WTC11 (cell line): ENCODE measurements at regions not wholly inside any gene's neighbourhood (a gene's known extent, or its start where the extent isn't known, plus 50 kb on each side); places are given as distances from the start of the nearest gene placed in this dataset.

Experiments used
- ATAC-seq: fragments of 200-7000 bp; cut with Tn5 transposase; 2 replicates; pipeline ENCODE4 v1.10.0; 2021; ENCODE audit warnings: mild to moderate bottlenecking, moderate library complexity
- CTCF ChIA-PET: fragments of 300-600 bp; sonication (Branson Sonifier 250); formaldehyde crosslinking; loops from one replicate; lab custom pipeline; 2021; ENCODE audit warnings: antibody characterized with exemption; lab: Charles Lee
- POLR2A ChIA-PET: fragments of 350-600 bp; sonication (Branson Sonifier 250); formaldehyde crosslinking; loops from one replicate; lab custom pipeline; 2021; ENCODE audit warnings: antibody characterized with exemption; lab: Charles Lee
- DNase-seq: peaks from one replicate; pipeline ENCODE4 v3.0.0; 2021; ENCODE audit warnings: low spot score
- H3K27ac Mint-ChIP-seq: 2 replicates; pipeline ENCODE4 v1.8.0; 2021; ENCODE audit warnings: mixed read lengths
- H3K27me3 Mint-ChIP-seq: 2 replicates; pipeline ENCODE4 v1.8.0; 2021; ENCODE audit warnings: low read depth, mild to moderate bottlenecking, moderate library complexity, mixed read lengths
- H3K36me3 Mint-ChIP-seq: 2 replicates; pipeline ENCODE4 v1.8.0; 2021; ENCODE audit warnings: mixed read lengths
- H3K4me1 Mint-ChIP-seq: 2 replicates; pipeline ENCODE4 v1.8.0; 2022; ENCODE audit warnings: mixed read lengths
- H3K4me3 Mint-ChIP-seq: 2 replicates; pipeline ENCODE4 v1.8.0; 2021; ENCODE audit warnings: mild to moderate bottlenecking, moderate library complexity, mixed read lengths
- H3K9me3 Mint-ChIP-seq: 2 replicates; pipeline ENCODE4 v1.8.0; 2021; ENCODE audit warnings: mixed read lengths
- CREB1 ChIP-seq: sonication (generic); formaldehyde crosslinking; IDR thresholded peaks from 2 replicates; pipeline ENCODE4 v1.8.0; 2023; ENCODE audit warnings: mild to moderate bottlenecking, missing genetic modification reagents
- ELF4 ChIP-seq: sonication (generic); formaldehyde crosslinking; IDR thresholded peaks from 2 replicates; pipeline ENCODE4 v1.8.1; 2022; ENCODE audit warnings: low read depth, mild to moderate bottlenecking, moderate library complexity, missing genetic modification reagents
- FOXJ3 ChIP-seq: sonication (generic); formaldehyde crosslinking; IDR thresholded peaks from 2 replicates; pipeline ENCODE4 v1.9.0; 2021; ENCODE audit warnings: missing genetic modification reagents, mild to moderate bottlenecking, borderline replicate concordance
- GABPB1 ChIP-seq: sonication (generic); formaldehyde crosslinking; IDR thresholded peaks from 2 replicates; pipeline ENCODE4 v1.8.1; 2023; ENCODE audit warnings: mild to moderate bottlenecking, missing genetic modification reagents
- GRHL2 ChIP-seq: fragments of 250-450 bp; sonication (Bioruptor Pico); IDR thresholded peaks from 2 replicates; pipeline ENCODE4 v1.8.0; 2022; ENCODE audit warnings: mild to moderate bottlenecking, moderate library complexity; ENCODE audit not compliant: insufficient replicate concordance, severe bottlenecking
- KAT7 ChIP-seq: sonication (generic); formaldehyde crosslinking; IDR thresholded peaks from 2 replicates; pipeline ENCODE4 v1.8.1; 2023; ENCODE audit warnings: missing genetic modification reagents, mild to moderate bottlenecking, borderline replicate concordance
- MYBL2 ChIP-seq: sonication (generic); formaldehyde crosslinking; IDR thresholded peaks from 2 replicates; pipeline ENCODE4 v1.8.1; 2023; ENCODE audit warnings: mild to moderate bottlenecking, moderate library complexity, missing genetic modification reagents
- NFATC4 ChIP-seq: fragments of 250-450 bp; sonication (Bioruptor Pico); IDR thresholded peaks from 2 replicates; pipeline ENCODE4 v1.9.0; 2021; ENCODE audit warnings: mild to moderate bottlenecking
- PRRX2 ChIP-seq: fragments of 250-450 bp; sonication (Bioruptor Pico); IDR thresholded peaks from 2 replicates; pipeline ENCODE4 v1.8.0; 2021; ENCODE audit warnings: mild to moderate bottlenecking
- TEAD4 ChIP-seq: sonication (generic); formaldehyde crosslinking; IDR thresholded peaks from 2 replicates; pipeline ENCODE4 v1.8.0; 2022; ENCODE audit warnings: mild to moderate bottlenecking, missing genetic modification reagents
- ZNF121 ChIP-seq: sonication (generic); formaldehyde crosslinking; IDR thresholded peaks from 2 replicates; pipeline ENCODE4 v1.8.0; 2023; ENCODE audit warnings: missing genetic modification reagents
- ZNF671 ChIP-seq: fragments of 250-450 bp; sonication (Bioruptor Pico); IDR thresholded peaks from 2 replicates; pipeline ENCODE4 v1.8.0; 2021; ENCODE audit warnings: mild to moderate bottlenecking
- TF ChIP-seq, protein P1 (sequence below): sonication (generic); formaldehyde crosslinking; IDR thresholded peaks from 2 replicates; pipeline ENCODE4 v1.8.1; 2022; ENCODE audit warnings: low read depth, missing genetic modification reagents, borderline replicate concordance
- TF ChIP-seq, protein P2 (sequence below): sonication (generic); formaldehyde crosslinking; IDR thresholded peaks from 2 replicates; pipeline ENCODE4 v1.8.0; 2023; ENCODE audit warnings: missing genetic modification reagents
- TF ChIP-seq, protein P3 (sequence below): sonication (generic); formaldehyde crosslinking; IDR thresholded peaks from 2 replicates; pipeline ENCODE4 v1.8.1; 2022; ENCODE audit warnings: low read depth, mild to moderate bottlenecking, moderate library complexity, missing genetic modification reagents, borderline replicate concordance
- TF ChIP-seq, protein P4 (sequence below): sonication (generic); formaldehyde crosslinking; IDR thresholded peaks from 2 replicates; pipeline ENCODE4 v1.8.1; 2023; ENCODE audit warnings: mild to moderate bottlenecking, missing genetic modification reagents, moderate library complexity
- TF ChIP-seq, protein P5 (sequence below): fragments of 250-450 bp; sonication (Bioruptor Pico); IDR thresholded peaks from 2 replicates; pipeline ENCODE4 v2.1.2; 2022; ENCODE audit warnings: mild to moderate bottlenecking, moderate library complexity
- TF ChIP-seq, protein P6 (sequence below): fragments of 250-450 bp; sonication (Bioruptor Pico); IDR thresholded peaks from 2 replicates; pipeline ENCODE4 v1.8.0; 2021; ENCODE audit warnings: mild to moderate bottlenecking
- TF ChIP-seq, protein P7 (sequence below): sonication (generic); formaldehyde crosslinking; IDR thresholded peaks from 2 replicates; pipeline ENCODE4 v1.8.0; 2022; ENCODE audit warnings: missing genetic modification reagents
- TF ChIP-seq, protein P8 (sequence below): sonication (generic); formaldehyde crosslinking; IDR thresholded peaks from 2 replicates; pipeline ENCODE4 v1.8.0; 2022; ENCODE audit warnings: mild to moderate bottlenecking, missing genetic modification reagents
- TF ChIP-seq, protein P9 (sequence below): sonication (generic); formaldehyde crosslinking; IDR thresholded peaks from 2 replicates; pipeline ENCODE4 v1.8.1; 2022; ENCODE audit warnings: mild to moderate bottlenecking, missing genetic modification reagents, moderate library complexity, borderline replicate concordance

DNA sequence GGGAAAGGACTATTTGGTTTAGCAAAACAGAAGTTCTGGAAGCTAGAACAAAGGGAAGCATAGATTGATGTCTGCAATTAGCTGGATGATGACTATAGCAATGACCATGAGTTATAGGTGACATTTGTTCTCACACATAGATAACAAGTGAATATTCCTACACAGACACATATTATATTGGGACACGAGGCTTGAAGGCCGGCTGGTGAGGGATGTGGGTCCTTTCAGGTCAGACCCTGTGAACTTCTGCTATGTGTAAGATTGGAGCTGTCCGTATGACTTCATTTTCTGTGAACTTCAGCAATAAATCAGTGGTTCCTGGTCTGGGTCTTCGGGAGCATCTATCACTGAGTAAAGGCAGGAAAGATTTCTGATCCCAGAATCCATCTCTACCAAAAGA is 253.6 kb upstream of the CFAP20DC start:
- Mint-ChIP-seq H3K27ac (no peak overlapping the region), H3K4me3 (no peak overlapping the region), H3K4me1 (no peaks in the 10 kb centered on the region), H3K27me3 (no peaks in the 10 kb centered on the region), H3K36me3 (no peaks in the 10 kb centered on the region), H3K9me3 (peaks cover 4% of the 10 kb centered on the region; the same call in 1 of the 2 replicates)
- DNase-seq (no peak), ATAC-seq (no peak)
- ChIA-PET CTCF (interaction anchor here (0.8 kb wide), 1 partner anchor 95 kb away, joined by 3 read pairs; no protein-coding TSS in a partner anchor), POLR2A (no interaction called here)
- TF ChIP-seq, protein P1, sequence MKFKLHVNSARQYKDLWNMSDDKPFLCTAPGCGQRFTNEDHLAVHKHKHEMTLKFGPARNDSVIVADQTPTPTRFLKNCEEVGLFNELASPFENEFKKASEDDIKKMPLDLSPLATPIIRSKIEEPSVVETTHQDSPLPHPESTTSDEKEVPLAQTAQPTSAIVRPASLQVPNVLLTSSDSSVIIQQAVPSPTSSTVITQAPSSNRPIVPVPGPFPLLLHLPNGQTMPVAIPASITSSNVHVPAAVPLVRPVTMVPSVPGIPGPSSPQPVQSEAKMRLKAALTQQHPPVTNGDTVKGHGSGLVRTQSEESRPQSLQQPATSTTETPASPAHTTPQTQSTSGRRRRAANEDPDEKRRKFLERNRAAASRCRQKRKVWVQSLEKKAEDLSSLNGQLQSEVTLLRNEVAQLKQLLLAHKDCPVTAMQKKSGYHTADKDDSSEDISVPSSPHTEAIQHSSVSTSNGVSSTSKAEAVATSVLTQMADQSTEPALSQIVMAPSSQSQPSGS: no peak
- TF ChIP-seq NFATC4 (CRISPR knock-in tag): no peak
- TF ChIP-seq PRRX2 (CRISPR knock-in tag): no peak
- TF ChIP-seq, protein P2, sequence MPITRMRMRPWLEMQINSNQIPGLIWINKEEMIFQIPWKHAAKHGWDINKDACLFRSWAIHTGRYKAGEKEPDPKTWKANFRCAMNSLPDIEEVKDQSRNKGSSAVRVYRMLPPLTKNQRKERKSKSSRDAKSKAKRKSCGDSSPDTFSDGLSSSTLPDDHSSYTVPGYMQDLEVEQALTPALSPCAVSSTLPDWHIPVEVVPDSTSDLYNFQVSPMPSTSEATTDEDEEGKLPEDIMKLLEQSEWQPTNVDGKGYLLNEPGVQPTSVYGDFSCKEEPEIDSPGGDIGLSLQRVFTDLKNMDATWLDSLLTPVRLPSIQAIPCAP (CRISPR knock-in tag): no peak

DNA sequence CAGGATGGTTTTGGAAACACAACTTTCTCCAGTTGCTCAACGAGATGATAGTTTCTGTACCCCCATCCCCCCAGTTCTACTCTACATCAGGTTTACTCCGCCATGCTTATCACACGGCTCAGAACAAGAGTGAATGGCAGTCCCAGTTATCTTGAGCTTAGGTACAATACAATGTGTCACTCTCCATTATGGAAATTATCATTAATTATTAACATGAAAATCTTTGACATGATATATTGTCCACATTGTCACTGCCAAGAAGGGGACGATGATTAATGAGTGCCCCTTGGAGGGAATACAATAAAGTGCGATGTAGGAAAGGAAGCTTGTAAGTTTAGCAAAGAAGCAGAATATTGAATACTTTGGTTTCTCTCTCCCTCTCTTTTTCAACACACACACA is 252.6 kb upstream of the CFAP20DC start:
- DNase-seq: no peak
- ChIA-PET CTCF (interaction anchor here (1.0 kb wide), 1 partner anchor 11 kb away, joined by 5 read pairs; no protein-coding TSS in a partner anchor), POLR2A (interaction anchor here (0.6 kb wide), 1 partner anchor 504 kb away, joined by 3 read pairs; no protein-coding TSS in a partner anchor)
- no peak overlapping the region for H3K4me3 Mint-ChIP-seq
- no peak overlapping the region for H3K27ac Mint-ChIP-seq
- H3K36me3 Mint-ChIP-seq: no peaks in the 10 kb centered on the region
- no peaks in the 10 kb centered on the region for H3K27me3 Mint-ChIP-seq
- ATAC-seq: no peak
- H3K4me1 Mint-ChIP-seq: no peaks in the 10 kb centered on the region
- H3K9me3 Mint-ChIP-seq: peaks cover 4% of the 10 kb centered on the region
- TF ChIP-seq, protein P3, sequence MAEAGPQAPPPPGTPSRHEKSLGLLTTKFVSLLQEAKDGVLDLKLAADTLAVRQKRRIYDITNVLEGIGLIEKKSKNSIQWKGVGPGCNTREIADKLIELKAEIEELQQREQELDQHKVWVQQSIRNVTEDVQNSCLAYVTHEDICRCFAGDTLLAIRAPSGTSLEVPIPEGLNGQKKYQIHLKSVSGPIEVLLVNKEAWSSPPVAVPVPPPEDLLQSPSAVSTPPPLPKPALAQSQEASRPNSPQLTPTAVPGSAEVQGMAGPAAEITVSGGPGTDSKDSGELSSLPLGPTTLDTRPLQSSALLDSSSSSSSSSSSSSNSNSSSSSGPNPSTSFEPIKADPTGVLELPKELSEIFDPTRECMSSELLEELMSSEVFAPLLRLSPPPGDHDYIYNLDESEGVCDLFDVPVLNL (CRISPR knock-in tag): no peak
- TF ChIP-seq MYBL2 (CRISPR knock-in tag) (no peak), GRHL2 (no peak), ZNF121 (CRISPR knock-in tag) (no peak), KAT7 (CRISPR knock-in tag) (no peak), ELF4 (no peak), GABPB1 (CRISPR knock-in tag) (no peak), TEAD4 (CRISPR knock-in tag) (no peak), ZNF671 (CRISPR knock-in tag) (no peak), FOXJ3 (no peak), CREB1 (no peak)
- TF ChIP-seq, protein P4, sequence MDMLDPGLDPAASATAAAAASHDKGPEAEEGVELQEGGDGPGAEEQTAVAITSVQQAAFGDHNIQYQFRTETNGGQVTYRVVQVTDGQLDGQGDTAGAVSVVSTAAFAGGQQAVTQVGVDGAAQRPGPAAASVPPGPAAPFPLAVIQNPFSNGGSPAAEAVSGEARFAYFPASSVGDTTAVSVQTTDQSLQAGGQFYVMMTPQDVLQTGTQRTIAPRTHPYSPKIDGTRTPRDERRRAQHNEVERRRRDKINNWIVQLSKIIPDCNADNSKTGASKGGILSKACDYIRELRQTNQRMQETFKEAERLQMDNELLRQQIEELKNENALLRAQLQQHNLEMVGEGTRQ (CRISPR knock-in tag): no peak
- TF ChIP-seq, protein P5, sequence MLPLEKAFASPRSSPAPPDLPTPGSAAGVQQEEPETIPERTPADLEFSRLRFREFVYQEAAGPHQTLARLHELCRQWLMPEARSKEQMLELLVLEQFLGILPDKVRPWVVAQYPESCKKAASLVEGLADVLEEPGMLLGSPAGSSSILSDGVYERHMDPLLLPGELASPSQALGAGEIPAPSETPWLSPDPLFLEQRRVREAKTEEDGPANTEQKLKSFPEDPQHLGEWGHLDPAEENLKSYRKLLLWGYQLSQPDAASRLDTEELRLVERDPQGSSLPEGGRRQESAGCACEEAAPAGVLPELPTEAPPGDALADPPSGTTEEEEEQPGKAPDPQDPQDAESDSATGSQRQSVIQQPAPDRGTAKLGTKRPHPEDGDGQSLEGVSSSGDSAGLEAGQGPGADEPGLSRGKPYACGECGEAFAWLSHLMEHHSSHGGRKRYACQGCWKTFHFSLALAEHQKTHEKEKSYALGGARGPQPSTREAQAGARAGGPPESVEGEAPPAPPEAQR (CRISPR knock-in tag): no peak
- TF ChIP-seq, protein P6, sequence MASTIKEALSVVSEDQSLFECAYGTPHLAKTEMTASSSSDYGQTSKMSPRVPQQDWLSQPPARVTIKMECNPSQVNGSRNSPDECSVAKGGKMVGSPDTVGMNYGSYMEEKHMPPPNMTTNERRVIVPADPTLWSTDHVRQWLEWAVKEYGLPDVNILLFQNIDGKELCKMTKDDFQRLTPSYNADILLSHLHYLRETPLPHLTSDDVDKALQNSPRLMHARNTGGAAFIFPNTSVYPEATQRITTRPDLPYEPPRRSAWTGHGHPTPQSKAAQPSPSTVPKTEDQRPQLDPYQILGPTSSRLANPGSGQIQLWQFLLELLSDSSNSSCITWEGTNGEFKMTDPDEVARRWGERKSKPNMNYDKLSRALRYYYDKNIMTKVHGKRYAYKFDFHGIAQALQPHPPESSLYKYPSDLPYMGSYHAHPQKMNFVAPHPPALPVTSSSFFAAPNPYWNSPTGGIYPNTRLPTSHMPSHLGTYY (CRISPR knock-in tag): no peak
- TF ChIP-seq, protein P7, sequence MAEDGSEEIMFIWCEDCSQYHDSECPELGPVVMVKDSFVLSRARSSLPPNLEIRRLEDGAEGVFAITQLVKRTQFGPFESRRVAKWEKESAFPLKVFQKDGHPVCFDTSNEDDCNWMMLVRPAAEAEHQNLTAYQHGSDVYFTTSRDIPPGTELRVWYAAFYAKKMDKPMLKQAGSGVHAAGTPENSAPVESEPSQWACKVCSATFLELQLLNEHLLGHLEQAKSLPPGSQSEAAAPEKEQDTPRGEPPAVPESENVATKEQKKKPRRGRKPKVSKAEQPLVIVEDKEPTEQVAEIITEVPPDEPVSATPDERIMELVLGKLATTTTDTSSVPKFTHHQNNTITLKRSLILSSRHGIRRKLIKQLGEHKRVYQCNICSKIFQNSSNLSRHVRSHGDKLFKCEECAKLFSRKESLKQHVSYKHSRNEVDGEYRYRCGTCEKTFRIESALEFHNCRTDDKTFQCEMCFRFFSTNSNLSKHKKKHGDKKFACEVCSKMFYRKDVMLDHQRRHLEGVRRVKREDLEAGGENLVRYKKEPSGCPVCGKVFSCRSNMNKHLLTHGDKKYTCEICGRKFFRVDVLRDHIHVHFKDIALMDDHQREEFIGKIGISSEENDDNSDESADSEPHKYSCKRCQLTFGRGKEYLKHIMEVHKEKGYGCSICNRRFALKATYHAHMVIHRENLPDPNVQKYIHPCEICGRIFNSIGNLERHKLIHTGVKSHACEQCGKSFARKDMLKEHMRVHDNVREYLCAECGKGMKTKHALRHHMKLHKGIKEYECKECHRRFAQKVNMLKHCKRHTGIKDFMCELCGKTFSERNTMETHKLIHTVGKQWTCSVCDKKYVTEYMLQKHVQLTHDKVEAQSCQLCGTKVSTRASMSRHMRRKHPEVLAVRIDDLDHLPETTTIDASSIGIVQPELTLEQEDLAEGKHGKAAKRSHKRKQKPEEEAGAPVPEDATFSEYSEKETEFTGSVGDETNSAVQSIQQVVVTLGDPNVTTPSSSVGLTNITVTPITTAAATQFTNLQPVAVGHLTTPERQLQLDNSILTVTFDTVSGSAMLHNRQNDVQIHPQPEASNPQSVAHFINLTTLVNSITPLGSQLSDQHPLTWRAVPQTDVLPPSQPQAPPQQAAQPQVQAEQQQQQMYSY (CRISPR knock-in tag): no peak
- TF ChIP-seq, protein P8, sequence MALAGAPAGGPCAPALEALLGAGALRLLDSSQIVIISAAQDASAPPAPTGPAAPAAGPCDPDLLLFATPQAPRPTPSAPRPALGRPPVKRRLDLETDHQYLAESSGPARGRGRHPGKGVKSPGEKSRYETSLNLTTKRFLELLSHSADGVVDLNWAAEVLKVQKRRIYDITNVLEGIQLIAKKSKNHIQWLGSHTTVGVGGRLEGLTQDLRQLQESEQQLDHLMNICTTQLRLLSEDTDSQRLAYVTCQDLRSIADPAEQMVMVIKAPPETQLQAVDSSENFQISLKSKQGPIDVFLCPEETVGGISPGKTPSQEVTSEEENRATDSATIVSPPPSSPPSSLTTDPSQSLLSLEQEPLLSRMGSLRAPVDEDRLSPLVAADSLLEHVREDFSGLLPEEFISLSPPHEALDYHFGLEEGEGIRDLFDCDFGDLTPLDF (CRISPR knock-in tag): no peak
- TF ChIP-seq, protein P9, sequence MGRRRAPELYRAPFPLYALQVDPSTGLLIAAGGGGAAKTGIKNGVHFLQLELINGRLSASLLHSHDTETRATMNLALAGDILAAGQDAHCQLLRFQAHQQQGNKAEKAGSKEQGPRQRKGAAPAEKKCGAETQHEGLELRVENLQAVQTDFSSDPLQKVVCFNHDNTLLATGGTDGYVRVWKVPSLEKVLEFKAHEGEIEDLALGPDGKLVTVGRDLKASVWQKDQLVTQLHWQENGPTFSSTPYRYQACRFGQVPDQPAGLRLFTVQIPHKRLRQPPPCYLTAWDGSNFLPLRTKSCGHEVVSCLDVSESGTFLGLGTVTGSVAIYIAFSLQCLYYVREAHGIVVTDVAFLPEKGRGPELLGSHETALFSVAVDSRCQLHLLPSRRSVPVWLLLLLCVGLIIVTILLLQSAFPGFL (CRISPR knock-in tag): no peak
